ENCODE measurements at regions not wholly inside any gene's neighbourhood (a gene's known extent, or its start where the extent isn't known, plus 50 kb on each side); places are given as distances from the start of the nearest gene placed in this dataset.

DNA sequence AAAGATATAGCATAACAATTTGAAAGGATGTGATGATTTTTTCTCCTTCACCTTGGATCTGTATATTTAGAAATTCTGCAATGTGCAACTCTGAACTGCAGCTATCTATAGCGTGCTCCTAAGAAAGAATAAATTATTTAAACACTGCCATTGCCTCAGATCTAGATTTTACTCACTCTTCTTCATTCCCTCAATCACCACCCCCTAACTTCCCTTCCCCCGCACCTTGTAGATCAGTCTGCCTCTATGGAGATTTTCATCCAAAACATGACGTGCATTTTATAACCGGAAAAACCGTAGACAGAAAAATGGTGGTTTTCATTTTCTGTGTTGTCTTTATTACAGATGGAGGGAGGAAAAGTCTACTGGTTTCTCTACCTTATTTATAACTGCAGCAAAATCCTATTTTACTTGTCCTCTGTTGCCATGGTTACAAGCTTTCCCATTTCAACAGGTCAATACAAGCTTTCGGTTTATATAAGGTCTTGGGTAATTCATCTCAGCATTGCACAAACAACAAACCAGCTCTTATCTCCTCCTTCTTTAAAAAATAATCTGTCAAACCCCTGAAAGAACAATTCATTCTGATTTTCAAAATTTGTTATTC is 480.0 kb downstream of the TAF11L14 start:
- no peaks in the 10 kb centered on the region for H3K9me3 ChIP-seq (ENCODE audit: low read length)
- no peak overlapping the region for H3K4me3 ChIP-seq (ENCODE audit: low read depth in 1 of 2, low read length in 2 of 2)
- H3K27ac ChIP-seq (ENCODE audit: low read depth, low read length): no peak overlapping the region
- H3K4me1 ChIP-seq (ENCODE audit: insufficient read depth, low read length): no peaks in the 10 kb centered on the region
- no peaks in the 10 kb centered on the region for H3K36me3 ChIP-seq (ENCODE audit: insufficient read depth, low read length)
- H3K27me3 ChIP-seq (ENCODE audit: control insufficient read depth in 1 of 2, insufficient read depth in 2 of 2, low read length in 2 of 2): no peaks in the 10 kb centered on the region
- H3K9ac ChIP-seq (ENCODE audit: low read length): no peak overlapping the region

DNA sequence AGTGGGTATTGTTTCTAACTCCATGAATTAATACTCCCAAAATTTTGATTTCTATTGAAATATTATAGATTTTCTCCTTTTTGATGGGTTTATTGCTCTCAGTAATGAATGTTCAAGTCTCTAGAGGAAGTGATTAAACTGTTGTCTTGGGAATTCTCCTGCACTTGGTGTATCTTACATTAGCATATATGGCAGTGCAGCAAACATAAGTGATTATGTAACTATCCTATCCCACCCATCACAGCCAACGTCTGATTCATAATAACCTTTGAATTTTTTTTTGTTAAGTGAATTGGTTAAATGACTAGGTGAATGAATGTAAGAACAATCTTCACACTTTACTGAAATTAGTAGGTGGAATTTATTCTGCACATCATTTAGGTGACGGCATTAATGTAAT is 483.7 kb downstream of the TAF11L14 start:
- no peaks in the 10 kb centered on the region for H3K9me3 ChIP-seq (ENCODE audit: low read length)
- H3K4me3 ChIP-seq (ENCODE audit: low read depth in 1 of 2, low read length in 2 of 2): no peak overlapping the region
- no peaks in the 10 kb centered on the region for H3K27me3 ChIP-seq (ENCODE audit: control insufficient read depth in 1 of 2, insufficient read depth in 2 of 2, low read length in 2 of 2)
- H3K4me1 ChIP-seq (ENCODE audit: insufficient read depth, low read length): no peaks in the 10 kb centered on the region
- no peak overlapping the region for H3K9ac ChIP-seq (ENCODE audit: low read length)
- H3K27ac ChIP-seq (ENCODE audit: low read depth, low read length): no peak overlapping the region
- H3K36me3 ChIP-seq (ENCODE audit: insufficient read depth, low read length): no peaks in the 10 kb centered on the region

GRCh38 chr5:18119156-18119785 is 485.0 kb downstream of the TAF11L14 start:
- Histone ChIP-seq H3K27me3 (ENCODE audit: control insufficient read depth in 1 of 2, insufficient read depth in 2 of 2, low read length in 2 of 2) (no peaks in the 10 kb centered on the region), H3K36me3 (ENCODE audit: insufficient read depth, low read length) (no peaks in the 10 kb centered on the region), H3K9ac (ENCODE audit: low read length) (no peak overlapping the region), H3K4me1 (ENCODE audit: insufficient read depth, low read length) (no peaks in the 10 kb centered on the region), H3K9me3 (ENCODE audit: low read length) (no peaks in the 10 kb centered on the region), H3K27ac (ENCODE audit: low read depth, low read length) (no peak overlapping the region), H3K4me3 (ENCODE audit: low read depth in 1 of 2, low read length in 2 of 2) (no peak overlapping the region)

DNA sequence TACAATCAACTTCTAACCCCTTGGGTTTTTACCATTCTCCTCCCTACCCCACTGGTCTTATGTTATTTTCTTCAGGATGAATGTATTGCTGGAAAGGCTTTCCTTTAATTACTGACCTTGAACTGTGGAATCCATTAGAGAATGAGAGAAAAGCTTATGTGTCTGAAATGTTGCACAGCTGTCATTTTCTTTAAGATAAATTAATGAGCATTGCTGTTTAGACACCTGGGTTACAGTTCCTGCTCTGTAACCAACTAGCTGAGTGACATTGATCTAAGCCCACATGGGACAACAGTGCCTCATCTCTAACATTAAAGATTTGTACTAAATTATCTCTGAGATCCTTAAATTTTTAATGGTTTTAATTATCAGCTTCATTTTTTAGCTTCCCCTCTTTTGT is 507.0 kb downstream of the TAF11L14 start:
- H3K4me3 ChIP-seq (ENCODE audit: low read depth in 1 of 2, low read length in 2 of 2): no peak overlapping the region
- no peaks in the 10 kb centered on the region for H3K4me1 ChIP-seq (ENCODE audit: insufficient read depth, low read length)
- no peaks in the 10 kb centered on the region for H3K36me3 ChIP-seq (ENCODE audit: insufficient read depth, low read length)
- no peaks in the 10 kb centered on the region for H3K27me3 ChIP-seq (ENCODE audit: control insufficient read depth in 1 of 2, insufficient read depth in 2 of 2, low read length in 2 of 2)
- no peak overlapping the region for H3K27ac ChIP-seq (ENCODE audit: low read depth, low read length)
- H3K9ac ChIP-seq (ENCODE audit: low read length): no peak overlapping the region
- no peaks in the 10 kb centered on the region for H3K9me3 ChIP-seq (ENCODE audit: low read length)

DNA sequence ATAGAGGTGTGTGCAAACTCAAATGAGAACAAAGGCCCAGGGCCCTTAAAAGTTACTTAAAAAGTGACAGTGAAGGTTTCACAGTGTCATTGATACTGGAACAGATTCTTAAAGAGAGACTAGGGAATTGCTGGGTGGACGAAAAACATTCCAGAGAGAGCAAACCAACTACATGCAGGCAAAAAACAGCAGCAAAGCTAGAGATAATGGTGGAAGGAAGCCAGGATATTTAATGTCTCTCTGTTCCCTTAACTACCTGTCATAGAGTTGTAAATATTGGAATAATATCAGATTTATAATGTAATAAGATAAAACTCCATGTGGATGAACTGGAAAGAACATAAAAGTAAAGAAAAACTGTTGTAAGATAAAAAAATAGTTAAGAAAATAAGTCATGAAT is 508.6 kb downstream of the TAF11L14 start:
- H3K36me3 ChIP-seq (ENCODE audit: insufficient read depth, low read length): no peaks in the 10 kb centered on the region
- no peak overlapping the region for H3K4me3 ChIP-seq (ENCODE audit: low read depth in 1 of 2, low read length in 2 of 2)
- no peak overlapping the region for H3K27ac ChIP-seq (ENCODE audit: low read depth, low read length)
- no peaks in the 10 kb centered on the region for H3K9me3 ChIP-seq (ENCODE audit: low read length)
- no peak overlapping the region for H3K9ac ChIP-seq (ENCODE audit: low read length)
- no peaks in the 10 kb centered on the region for H3K4me1 ChIP-seq (ENCODE audit: insufficient read depth, low read length)
- no peaks in the 10 kb centered on the region for H3K27me3 ChIP-seq (ENCODE audit: control insufficient read depth in 1 of 2, insufficient read depth in 2 of 2, low read length in 2 of 2)

DNA sequence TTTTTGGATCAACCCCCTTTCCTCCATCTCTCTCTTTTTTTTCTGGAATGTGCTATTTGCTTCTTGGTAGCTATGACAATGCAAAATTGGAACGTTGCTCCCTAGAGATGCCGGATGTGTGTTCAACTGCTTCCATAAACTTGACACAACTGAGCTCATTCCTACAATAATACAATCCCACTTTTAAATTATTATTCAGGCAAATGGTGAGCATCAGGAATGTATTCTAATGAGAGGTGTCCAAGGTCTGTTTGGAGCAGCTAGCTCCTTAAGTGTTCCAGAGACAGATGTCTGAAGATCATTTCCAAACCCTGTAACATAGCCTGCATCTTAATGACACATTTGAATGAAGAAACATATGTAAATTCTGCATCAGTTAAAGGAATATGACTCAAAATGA is 518.4 kb downstream of the TAF11L14 start:
- Histone ChIP-seq H3K4me1 (ENCODE audit: insufficient read depth, low read length) (no peaks in the 10 kb centered on the region), H3K27me3 (ENCODE audit: control insufficient read depth in 1 of 2, insufficient read depth in 2 of 2, low read length in 2 of 2) (no peaks in the 10 kb centered on the region), H3K36me3 (ENCODE audit: insufficient read depth, low read length) (no peaks in the 10 kb centered on the region), H3K4me3 (ENCODE audit: low read depth in 1 of 2, low read length in 2 of 2) (no peak overlapping the region), H3K9ac (ENCODE audit: low read length) (no peak overlapping the region), H3K27ac (ENCODE audit: low read depth, low read length) (no peak overlapping the region), H3K9me3 (ENCODE audit: low read length) (no peaks in the 10 kb centered on the region)

- no peaks in the 10 kb centered on the region for H3K9me3 ChIP-seq (ENCODE audit: low read length)
- no peak overlapping the region for H3K27ac ChIP-seq (ENCODE audit: low read depth, low read length)
- H3K4me3 ChIP-seq (ENCODE audit: low read depth in 1 of 2, low read length in 2 of 2): no peak overlapping the region
- H3K36me3 ChIP-seq (ENCODE audit: insufficient read depth, low read length): no peaks in the 10 kb centered on the region
- H3K9ac ChIP-seq (ENCODE audit: low read length): no peak overlapping the region
- H3K4me1 ChIP-seq (ENCODE audit: insufficient read depth, low read length): no peaks in the 10 kb centered on the region
- H3K27me3 ChIP-seq (ENCODE audit: control insufficient read depth in 1 of 2, insufficient read depth in 2 of 2, low read length in 2 of 2): no peaks in the 10 kb centered on the region
These were observed 523.9 kb downstream of the TAF11L14 start for GRCh38 chr5:18158166-18158565.

GRCh38 chr5:18159331-18159730 is 525.1 kb downstream of the TAF11L14 start:
- Histone ChIP-seq H3K36me3 (ENCODE audit: insufficient read depth, low read length) (no peaks in the 10 kb centered on the region), H3K27me3 (ENCODE audit: control insufficient read depth in 1 of 2, insufficient read depth in 2 of 2, low read length in 2 of 2) (no peaks in the 10 kb centered on the region), H3K9me3 (ENCODE audit: low read length) (no peaks in the 10 kb centered on the region), H3K27ac (ENCODE audit: low read depth, low read length) (no peak overlapping the region), H3K9ac (ENCODE audit: low read length) (no peak overlapping the region), H3K4me1 (ENCODE audit: insufficient read depth, low read length) (no peaks in the 10 kb centered on the region), H3K4me3 (ENCODE audit: low read depth in 1 of 2, low read length in 2 of 2) (no peak overlapping the region)

GRCh38 chr5:18171684-18172083 is 537.4 kb downstream of the TAF11L14 start:
- Histone ChIP-seq H3K27ac (ENCODE audit: low read depth, low read length) (no peak overlapping the region), H3K27me3 (ENCODE audit: control insufficient read depth in 1 of 2, insufficient read depth in 2 of 2, low read length in 2 of 2) (no peaks in the 10 kb centered on the region), H3K9me3 (ENCODE audit: low read length) (no peaks in the 10 kb centered on the region), H3K4me3 (ENCODE audit: low read depth in 1 of 2, low read length in 2 of 2) (no peak overlapping the region), H3K9ac (ENCODE audit: low read length) (no peak overlapping the region), H3K36me3 (ENCODE audit: insufficient read depth, low read length) (no peaks in the 10 kb centered on the region), H3K4me1 (ENCODE audit: insufficient read depth, low read length) (no peaks in the 10 kb centered on the region)

DNA sequence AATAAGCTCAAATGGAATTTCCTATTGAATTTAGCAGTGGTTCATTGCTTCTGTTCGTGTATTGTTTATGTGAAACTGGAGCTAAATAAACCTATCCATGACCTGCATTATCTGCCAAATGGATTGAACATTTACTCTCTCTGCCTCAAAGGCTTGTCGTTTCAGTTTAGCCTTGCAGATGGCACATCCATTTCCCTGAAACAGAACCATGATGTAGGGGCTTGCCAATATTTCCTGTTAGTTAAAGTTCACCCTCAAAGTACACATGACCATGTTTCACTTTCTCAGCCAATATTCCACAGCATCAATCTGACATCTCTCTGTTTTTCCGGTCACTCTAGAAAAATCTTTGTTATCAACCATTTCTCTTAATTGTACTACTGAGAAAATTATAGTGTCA is 545.3 kb downstream of the TAF11L14 start:
- Histone ChIP-seq H3K27ac (ENCODE audit: low read depth, low read length) (no peak overlapping the region), H3K9me3 (ENCODE audit: low read length) (no peaks in the 10 kb centered on the region)

GRCh38 chr5:18181575-18181974 is 547.3 kb downstream of the TAF11L14 start:
- no peaks in the 10 kb centered on the region for H3K9me3 ChIP-seq (ENCODE audit: low read length)
- no peak overlapping the region for H3K9ac ChIP-seq (ENCODE audit: low read length)
- no peaks in the 10 kb centered on the region for H3K4me1 ChIP-seq (ENCODE audit: insufficient read depth, low read length)
- no peak overlapping the region for H3K27ac ChIP-seq (ENCODE audit: low read depth, low read length)
- H3K4me3 ChIP-seq (ENCODE audit: low read depth in 1 of 2, low read length in 2 of 2): no peak overlapping the region
- no peaks in the 10 kb centered on the region for H3K27me3 ChIP-seq (ENCODE audit: control insufficient read depth in 1 of 2, insufficient read depth in 2 of 2, low read length in 2 of 2)
- no peaks in the 10 kb centered on the region for H3K36me3 ChIP-seq (ENCODE audit: insufficient read depth, low read length)

More for the DNA sequence above, 545.3 kb downstream of the TAF11L14 start:
- H3K4me1 ChIP-seq (ENCODE audit: insufficient read depth, low read length): no peaks in the 10 kb centered on the region
- no peak overlapping the region for H3K4me3 ChIP-seq (ENCODE audit: low read depth in 1 of 2, low read length in 2 of 2)
- H3K36me3 ChIP-seq (ENCODE audit: insufficient read depth, low read length): no peaks in the 10 kb centered on the region
- H3K27me3 ChIP-seq (ENCODE audit: control insufficient read depth in 1 of 2, insufficient read depth in 2 of 2, low read length in 2 of 2): no peaks in the 10 kb centered on the region
- no peak overlapping the region for H3K9ac ChIP-seq (ENCODE audit: low read length)

DNA sequence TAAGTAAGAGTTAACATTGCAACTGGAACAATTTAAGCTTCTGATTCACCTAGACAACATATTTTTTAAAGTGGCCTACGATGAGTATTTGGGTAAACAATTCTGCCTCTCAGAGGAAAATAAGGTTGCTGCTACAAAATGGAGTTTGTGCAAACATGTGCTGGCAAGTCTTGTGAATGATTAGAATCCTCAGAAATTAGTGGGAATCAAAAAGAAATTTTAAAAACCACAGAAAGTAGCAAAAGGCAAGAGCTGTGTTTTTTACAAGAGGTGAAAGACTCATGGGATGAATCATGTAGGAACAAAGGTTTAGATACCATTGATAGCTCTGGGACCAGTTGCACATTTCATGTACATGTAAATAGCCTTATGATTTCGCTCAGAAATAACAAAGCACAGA is 561.6 kb downstream of the TAF11L14 start:
- no peak overlapping the region for H3K4me3 ChIP-seq (ENCODE audit: low read depth in 1 of 2, low read length in 2 of 2)
- H3K4me1 ChIP-seq (ENCODE audit: insufficient read depth, low read length): no peaks in the 10 kb centered on the region
- H3K27ac ChIP-seq (ENCODE audit: low read depth, low read length): no peak overlapping the region
- H3K9ac ChIP-seq (ENCODE audit: low read length): no peak overlapping the region
- no peaks in the 10 kb centered on the region for H3K27me3 ChIP-seq (ENCODE audit: control insufficient read depth in 1 of 2, insufficient read depth in 2 of 2, low read length in 2 of 2)
- no peaks in the 10 kb centered on the region for H3K9me3 ChIP-seq (ENCODE audit: low read length)
- no peaks in the 10 kb centered on the region for H3K36me3 ChIP-seq (ENCODE audit: insufficient read depth, low read length)

Data from muscle layer of colon (tissue), 2 donors.